Activated CD8-positive, alpha-beta T cell treated with anti-CD3 and anti-CD28 coated beads, Interleukin-2, amount 10 ng/mL, durations not matched to agents 7 days and 5 days (primary cell): ENCODE measurements at regions not wholly inside any gene's neighbourhood (a gene's known extent, or its start where the extent isn't known, plus 50 kb on each side); places are given as distances from the start of the nearest gene placed in this dataset.

Experiments used
- ATAC-seq: fragments of 150-1000 bp; cut with Tn5 transposase; one replicate; pipeline ENCODE4 v1.10.0; 2021; ENCODE audit warnings: moderate library complexity
- CTCF ChIA-PET: fragments of 350-600 bp; sonication (Branson Sonifier 250); formaldehyde crosslinking; loops from one replicate; lab custom pipeline; 2021; ENCODE audit warnings: antibody characterized with exemption; lab: Charles Lee
- POLR2A ChIA-PET: fragments of 350-600 bp; sonication (Branson Sonifier 250); formaldehyde crosslinking; loops from one replicate; lab custom pipeline; 2021; ENCODE audit warnings: antibody characterized with exemption; lab: Charles Lee
- DNase-seq: peaks from one replicate; pipeline ENCODE4 v3.0.0-alpha.2; 2020
- H3K27ac Mint-ChIP-seq: one replicate; pipeline ENCODE4 v1.8.0; 2021; ENCODE audit warnings: mild to moderate bottlenecking, mixed read lengths
- H3K27me3 Mint-ChIP-seq: one replicate; pipeline ENCODE4 v1.8.0; 2021; ENCODE audit warnings: low read depth, mixed read lengths
- H3K36me3 Mint-ChIP-seq: one replicate; pipeline ENCODE4 v1.8.0; 2021; ENCODE audit warnings: low read depth, mixed read lengths
- H3K4me1 Mint-ChIP-seq: one replicate; pipeline ENCODE4 v1.8.0; 2021; ENCODE audit warnings: low read depth, mixed read lengths
- H3K4me3 Mint-ChIP-seq: one replicate; pipeline ENCODE4 v1.8.0; 2021; ENCODE audit warnings: mild to moderate bottlenecking, mixed read lengths
- H3K9me3 Mint-ChIP-seq: one replicate; pipeline ENCODE4 v1.8.0; 2022; ENCODE audit warnings: mixed read lengths; ENCODE audit not compliant: insufficient read depth

- Mint-ChIP-seq H3K36me3 (no peaks in the 10 kb centered on the region), H3K9me3 (no peaks in the 10 kb centered on the region), H3K27ac (no peak overlapping the region), H3K4me1 (peaks cover 15% of the 10 kb centered on the region), H3K4me3 (no peak overlapping the region), H3K27me3 (peaks cover 6% of the 10 kb centered on the region)
- ChIA-PET CTCF (no interaction called here), POLR2A (no interaction called here)
- DNase-seq (no peak), ATAC-seq (no peak)
These were observed 111.0 kb upstream of the PTCH1 start for GRCh38 chr9:95627802-95628201.

GRCh38 chr9:95626885-95627558, 110.3 kb upstream of the PTCH1 start:
- peak; percentile 22 for DNase-seq
- H3K27me3 Mint-ChIP-seq = peaks cover 6% of the 10 kb centered on the region
- CTCF ChIA-PET = no interaction called here
- POLR2A ChIA-PET = no interaction called here
- ATAC-seq = no peak
- no peaks in the 10 kb centered on the region for H3K36me3 Mint-ChIP-seq
- H3K27ac Mint-ChIP-seq = peak overlapping the region; percentile 40
- no peaks in the 10 kb centered on the region for H3K9me3 Mint-ChIP-seq
- no peak overlapping the region for H3K4me3 Mint-ChIP-seq
- H3K4me1 Mint-ChIP-seq = peaks cover 15% of the 10 kb centered on the region

GRCh38 chr9:95626341-95626740, 109.6 kb upstream of the PTCH1 start:
- CTCF ChIA-PET = no interaction called here
- no peak overlapping the region for H3K27ac Mint-ChIP-seq
- no peak for ATAC-seq
- POLR2A ChIA-PET = no interaction called here
- H3K36me3 Mint-ChIP-seq = no peaks in the 10 kb centered on the region
- H3K4me3 Mint-ChIP-seq = no peak overlapping the region
- no peak for DNase-seq
- peaks cover 15% of the 10 kb centered on the region for H3K4me1 Mint-ChIP-seq
- no peaks in the 10 kb centered on the region for H3K9me3 Mint-ChIP-seq
- peaks cover 3% of the 10 kb centered on the region for H3K27me3 Mint-ChIP-seq

- Mint-ChIP-seq H3K36me3 (no peaks in the 10 kb centered on the region), H3K27ac (no peak overlapping the region), H3K27me3 (peaks cover 1% of the 10 kb centered on the region), H3K9me3 (no peaks in the 10 kb centered on the region), H3K4me3 (no peak overlapping the region), H3K4me1 (peaks cover 17% of the 10 kb centered on the region)
- DNase-seq = no peak
- no peak for ATAC-seq
- ChIA-PET CTCF (no interaction called here), POLR2A (no interaction called here)
These were observed 106.9 kb upstream of the PTCH1 start for GRCh38 chr9:95623640-95624039.

GRCh38 chr9:95620722-95621121, 104.0 kb upstream of the PTCH1 start:
- H3K4me1 Mint-ChIP-seq = peaks cover 2% of the 10 kb centered on the region
- no peak overlapping the region for H3K27ac Mint-ChIP-seq

GRCh38 chr9:95620314-95620713, 103.5 kb upstream of the PTCH1 start:
- H3K27ac Mint-ChIP-seq = no peak overlapping the region
- H3K9me3 Mint-ChIP-seq = no peaks in the 10 kb centered on the region
- ATAC-seq (no peak), DNase-seq (no peak)
- H3K27me3 Mint-ChIP-seq = peaks cover 7% of the 10 kb centered on the region
- ChIA-PET POLR2A (no interaction called here), CTCF (no interaction called here)
- H3K4me1 Mint-ChIP-seq = peaks cover 2% of the 10 kb centered on the region
- H3K36me3 Mint-ChIP-seq = no peaks in the 10 kb centered on the region
- H3K4me3 Mint-ChIP-seq = no peak overlapping the region

More at GRCh38 chr9:95620722-95621121, 104.0 kb upstream of the PTCH1 start:
- ATAC-seq = no peak
- Mint-ChIP-seq H3K36me3 (no peaks in the 10 kb centered on the region), H3K27me3 (peaks cover 6% of the 10 kb centered on the region), H3K4me3 (no peak overlapping the region), H3K9me3 (no peaks in the 10 kb centered on the region)
- ChIA-PET CTCF (no interaction called here), POLR2A (no interaction called here)
- no peak for DNase-seq

- Mint-ChIP-seq H3K9me3 (no peaks in the 10 kb centered on the region), H3K4me1 (peaks cover 2% of the 10 kb centered on the region), H3K27ac (no peak overlapping the region), H3K27me3 (peaks cover 13% of the 10 kb centered on the region), H3K4me3 (no peak overlapping the region), H3K36me3 (no peaks in the 10 kb centered on the region)
- ChIA-PET CTCF (no interaction called here), POLR2A (no interaction called here)
- DNase-seq = no peak
- ATAC-seq = no peak
These were observed 98.5 kb upstream of the PTCH1 start for GRCh38 chr9:95615246-95615645.

GRCh38 chr9:95613670-95614069, 96.9 kb upstream of the PTCH1 start:
- ATAC-seq = no peak
- CTCF ChIA-PET = no interaction called here
- Mint-ChIP-seq H3K27me3 (peaks cover 13% of the 10 kb centered on the region), H3K36me3 (no peaks in the 10 kb centered on the region), H3K4me1 (no peaks in the 10 kb centered on the region), H3K9me3 (no peaks in the 10 kb centered on the region), H3K27ac (no peak overlapping the region), H3K4me3 (no peak overlapping the region)
- POLR2A ChIA-PET = no interaction called here
- no peak for DNase-seq

GRCh38 chr9:95611354-95611753, 94.6 kb upstream of the PTCH1 start:
- POLR2A ChIA-PET = no interaction called here
- no peaks in the 10 kb centered on the region for H3K4me1 Mint-ChIP-seq

GRCh38 chr9:95610006-95610785, 93.4 kb upstream of the PTCH1 start:
- no peak for ATAC-seq
- CTCF ChIA-PET = no interaction called here
- no peaks in the 10 kb centered on the region for H3K36me3 Mint-ChIP-seq

More at GRCh38 chr9:95611354-95611753, 94.6 kb upstream of the PTCH1 start:
- Mint-ChIP-seq H3K27ac (no peak overlapping the region), H3K27me3 (peaks cover 10% of the 10 kb centered on the region), H3K9me3 (no peaks in the 10 kb centered on the region), H3K4me3 (no peak overlapping the region), H3K36me3 (no peaks in the 10 kb centered on the region)
- CTCF ChIA-PET = no interaction called here
- ATAC-seq = no peak
- DNase-seq = no peak

GRCh38 chr9:95609426-95609825, 92.7 kb upstream of the PTCH1 start:
- Mint-ChIP-seq H3K4me1 (no peaks in the 10 kb centered on the region), H3K27me3 (peaks cover 3% of the 10 kb centered on the region), H3K27ac (no peak overlapping the region), H3K9me3 (no peaks in the 10 kb centered on the region), H3K4me3 (no peak overlapping the region), H3K36me3 (no peaks in the 10 kb centered on the region)
- CTCF ChIA-PET = no interaction called here
- DNase-seq (no peak), ATAC-seq (no peak)
- POLR2A ChIA-PET = no interaction called here

More at GRCh38 chr9:95610006-95610785, 93.4 kb upstream of the PTCH1 start:
- no peak overlapping the region for H3K4me3 Mint-ChIP-seq
- no peaks in the 10 kb centered on the region for H3K9me3 Mint-ChIP-seq
- no peaks in the 10 kb centered on the region for H3K4me1 Mint-ChIP-seq
- no peak overlapping the region for H3K27ac Mint-ChIP-seq
- H3K27me3 Mint-ChIP-seq = peaks cover 5% of the 10 kb centered on the region
- DNase-seq = no peak
- POLR2A ChIA-PET = no interaction called here

GRCh38 chr9:95608341-95608740, 91.6 kb upstream of the PTCH1 start:
- POLR2A ChIA-PET = interaction anchor here (0.6 kb wide), 1 partner anchor 19 kb away, joined by 3 read pairs; no protein-coding TSS in a partner anchor
- no peak overlapping the region for H3K27ac Mint-ChIP-seq
- H3K4me1 Mint-ChIP-seq = no peaks in the 10 kb centered on the region
- ATAC-seq (no peak), DNase-seq (no peak)
- CTCF ChIA-PET = no interaction called here
- no peak overlapping the region for H3K4me3 Mint-ChIP-seq
- H3K27me3 Mint-ChIP-seq = peaks cover 1% of the 10 kb centered on the region
- H3K9me3 Mint-ChIP-seq = no peaks in the 10 kb centered on the region
- no peaks in the 10 kb centered on the region for H3K36me3 Mint-ChIP-seq
